Astrocyte (in vitro differentiated cells and primary cell): ENCODE measurements at regions not wholly inside any gene's neighbourhood (a gene's known extent, or its start where the extent isn't known, plus 50 kb on each side); places are given as distances from the start of the nearest gene placed in this dataset.

Experiments
- EZH2 ChIP-seq: IDR thresholded peaks from 2 replicates; pipeline ENCODE4 v1.6.1; 2012; ENCODE audit warnings: mild to moderate bottlenecking, low read length, inconsistent platforms; ENCODE audit not compliant: insufficient read depth
- TF ChIP-seq, protein P1 (sequence below): IDR thresholded peaks from 2 replicates; pipeline ENCODE4 v1.5.1; 2011; ENCODE audit warnings: low read depth, mild to moderate bottlenecking, inconsistent platforms, low read length, moderate library complexity; ENCODE audit not compliant: insufficient read depth

DNA sequence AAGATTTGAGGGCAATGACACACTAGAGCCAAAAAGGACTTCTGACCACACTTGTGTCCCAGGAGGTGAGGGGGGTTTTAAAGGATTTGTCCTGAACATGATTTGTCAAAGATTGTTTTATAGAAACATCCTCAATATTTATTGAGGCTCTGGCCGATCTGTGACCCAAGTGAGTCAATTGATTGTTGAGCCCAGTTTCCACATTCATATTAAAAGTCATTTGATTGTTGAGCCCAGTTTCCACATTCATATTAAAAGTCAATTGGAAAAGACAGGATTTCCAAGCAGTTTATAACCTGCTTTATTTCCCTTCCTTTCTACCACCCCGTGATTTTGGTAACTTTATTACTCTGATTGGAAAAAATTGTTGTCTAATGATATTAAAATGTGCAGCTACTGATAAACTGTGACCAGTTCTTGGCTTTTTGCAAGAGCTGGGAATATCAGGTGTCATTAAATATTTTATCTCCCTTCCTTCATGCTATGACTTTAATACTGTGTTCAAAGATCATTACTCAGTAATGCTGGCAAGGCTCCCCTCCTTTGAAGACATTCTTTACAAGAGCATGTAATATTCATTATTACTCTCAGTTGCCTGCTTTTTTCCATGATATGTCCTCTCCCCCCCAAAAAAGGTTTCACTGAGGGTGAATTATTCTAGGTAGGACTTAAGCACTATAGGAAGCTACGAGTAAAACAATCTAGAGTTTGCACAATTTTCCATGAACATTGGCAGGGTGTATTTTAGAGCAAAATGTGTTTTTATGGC lies 75.3 kb downstream of the HRH4 start:
- TF ChIP-seq, protein P1, sequence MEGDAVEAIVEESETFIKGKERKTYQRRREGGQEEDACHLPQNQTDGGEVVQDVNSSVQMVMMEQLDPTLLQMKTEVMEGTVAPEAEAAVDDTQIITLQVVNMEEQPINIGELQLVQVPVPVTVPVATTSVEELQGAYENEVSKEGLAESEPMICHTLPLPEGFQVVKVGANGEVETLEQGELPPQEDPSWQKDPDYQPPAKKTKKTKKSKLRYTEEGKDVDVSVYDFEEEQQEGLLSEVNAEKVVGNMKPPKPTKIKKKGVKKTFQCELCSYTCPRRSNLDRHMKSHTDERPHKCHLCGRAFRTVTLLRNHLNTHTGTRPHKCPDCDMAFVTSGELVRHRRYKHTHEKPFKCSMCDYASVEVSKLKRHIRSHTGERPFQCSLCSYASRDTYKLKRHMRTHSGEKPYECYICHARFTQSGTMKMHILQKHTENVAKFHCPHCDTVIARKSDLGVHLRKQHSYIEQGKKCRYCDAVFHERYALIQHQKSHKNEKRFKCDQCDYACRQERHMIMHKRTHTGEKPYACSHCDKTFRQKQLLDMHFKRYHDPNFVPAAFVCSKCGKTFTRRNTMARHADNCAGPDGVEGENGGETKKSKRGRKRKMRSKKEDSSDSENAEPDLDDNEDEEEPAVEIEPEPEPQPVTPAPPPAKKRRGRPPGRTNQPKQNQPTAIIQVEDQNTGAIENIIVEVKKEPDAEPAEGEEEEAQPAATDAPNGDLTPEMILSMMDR: no peak
- no peak for TF ChIP-seq EZH2
